ENCODE measurements at regions not wholly inside any gene's neighbourhood (a gene's known extent, or its start where the extent isn't known, plus 50 kb on each side); places are given as distances from the start of the nearest gene placed in this dataset.

- H3K27me3 ChIP-seq (ENCODE audit: insufficient read depth, low read depth) = peaks cover 3% of the 10 kb centered on the region; the same call in 1 of the 2 replicates
- no peak overlapping the region for H2AFZ ChIP-seq
- H3K27ac ChIP-seq = no peak overlapping the region
- CTCF ChIA-PET = no interaction called here
- no peak for DNase-seq
- H3K36me3 ChIP-seq (ENCODE audit: low read depth) = no peaks in the 10 kb centered on the region
- TF ChIP-seq EZH2 (IDR thresholded peaks at IDR 0.05; ENCODE audit: low read depth) (no peak), CTCF (conservative IDR thresholded peaks at IDR 0.05) (no peak)
- no peak overlapping the region for H3K4me3 ChIP-seq
- H4K20me1 ChIP-seq (ENCODE audit: insufficient read depth) = no peaks in the 10 kb centered on the region
- no peak overlapping the region for H3K4me2 ChIP-seq
- H3K9me2 ChIP-seq (ENCODE audit: insufficient read depth) = no peaks in the 10 kb centered on the region
- no peaks in the 10 kb centered on the region for H3K79me2 ChIP-seq (ENCODE audit: low read depth)
- no peaks in the 10 kb centered on the region for H3K9me3 ChIP-seq (ENCODE audit: insufficient read depth, low read depth)
- intact Hi-C loops (cut with micrococcal nuclease; ENCODE audit: unreplicated experiment) = no loop called here
- BruUV-seq (replicated peaks) = no TSS peak
- POLR2A ChIA-PET (ENCODE audit: unreplicated experiment) = no interaction called here
- no peaks in the 10 kb centered on the region for H3F3A ChIP-seq (ENCODE audit: insufficient read depth, low read depth)
- H3K4me1 ChIP-seq (replicated peaks; ENCODE audit: insufficient read depth) = no peaks in the 10 kb centered on the region
Measured at GRCh38 chr6:135117413-135117968, 62.9 kb upstream of the HBS1L start.

- Histone ChIP-seq H3K9me2 (ENCODE audit: insufficient read depth) (no peaks in the 10 kb centered on the region), H3K4me2 (no peak overlapping the region), H4K20me1 (ENCODE audit: insufficient read depth) (no peaks in the 10 kb centered on the region), H3K9me3 (ENCODE audit: insufficient read depth, low read depth) (no peaks in the 10 kb centered on the region), H3K27me3 (ENCODE audit: insufficient read depth, low read depth) (peaks cover 3% of the 10 kb centered on the region; the same call in 1 of the 2 replicates), H3F3A (ENCODE audit: insufficient read depth, low read depth) (no peaks in the 10 kb centered on the region), H3K4me3 (no peak overlapping the region), H3K36me3 (ENCODE audit: low read depth) (no peaks in the 10 kb centered on the region), H2AFZ (no peak overlapping the region), H3K79me2 (ENCODE audit: low read depth) (no peaks in the 10 kb centered on the region), H3K27ac (no peak overlapping the region), H3K4me1 (replicated peaks; ENCODE audit: insufficient read depth) (no peaks in the 10 kb centered on the region)
- ChIA-PET CTCF (no interaction called here), POLR2A (ENCODE audit: unreplicated experiment) (no interaction called here)
- intact Hi-C loops (cut with micrococcal nuclease; ENCODE audit: unreplicated experiment) = no loop called here
- no peak for TF ChIP-seq CTCF (conservative IDR thresholded peaks at IDR 0.05)
- TF ChIP-seq EZH2 (IDR thresholded peaks at IDR 0.05; ENCODE audit: low read depth) = no peak
- no peak for DNase-seq
- no TSS peak for BruUV-seq (replicated peaks)
Measured at GRCh38 chr6:135116571-135116970, 61.9 kb upstream of the HBS1L start.

GRCh38 chr6:135115834-135116233 lies 61.2 kb upstream of the HBS1L start:
- no peaks in the 10 kb centered on the region for H3K9me2 ChIP-seq (ENCODE audit: insufficient read depth)
- no peak overlapping the region for H3K27ac ChIP-seq
- CTCF ChIA-PET = no interaction called here
- H3K4me1 ChIP-seq (replicated peaks; ENCODE audit: insufficient read depth) = no peaks in the 10 kb centered on the region
- DNase-seq = no peak
- H3K4me2 ChIP-seq = no peak overlapping the region
- H3F3A ChIP-seq (ENCODE audit: insufficient read depth, low read depth) = no peaks in the 10 kb centered on the region
- POLR2A ChIA-PET (ENCODE audit: unreplicated experiment) = no interaction called here
- TF ChIP-seq EZH2 (IDR thresholded peaks at IDR 0.05; ENCODE audit: low read depth) = no peak
- no TSS peak for BruUV-seq (replicated peaks)
- no peak overlapping the region for H2AFZ ChIP-seq
- H3K9me3 ChIP-seq (ENCODE audit: insufficient read depth, low read depth) = no peaks in the 10 kb centered on the region
- no peaks in the 10 kb centered on the region for H3K79me2 ChIP-seq (ENCODE audit: low read depth)
- intact Hi-C loops (cut with micrococcal nuclease; ENCODE audit: unreplicated experiment) = no loop called here
- H3K4me3 ChIP-seq = no peak overlapping the region
- H4K20me1 ChIP-seq (ENCODE audit: insufficient read depth) = no peaks in the 10 kb centered on the region
- H3K27me3 ChIP-seq (ENCODE audit: insufficient read depth, low read depth) = peaks cover 3% of the 10 kb centered on the region; the same call in 1 of the 2 replicates
- no peaks in the 10 kb centered on the region for H3K36me3 ChIP-seq (ENCODE audit: low read depth)

- Histone ChIP-seq H3K27me3 (ENCODE audit: insufficient read depth, low read depth) (peaks cover 3% of the 10 kb centered on the region; the same call in 1 of the 2 replicates), H3K4me2 (no peak overlapping the region), H3K79me2 (ENCODE audit: low read depth) (no peaks in the 10 kb centered on the region), H3K4me3 (no peak overlapping the region), H3K36me3 (ENCODE audit: low read depth) (no peaks in the 10 kb centered on the region), H3K27ac (no peak overlapping the region), H3K4me1 (replicated peaks; ENCODE audit: insufficient read depth) (no peaks in the 10 kb centered on the region), H4K20me1 (ENCODE audit: insufficient read depth) (no peaks in the 10 kb centered on the region), H3K9me2 (ENCODE audit: insufficient read depth) (no peaks in the 10 kb centered on the region), H3F3A (ENCODE audit: insufficient read depth, low read depth) (no peaks in the 10 kb centered on the region), H2AFZ (no peak overlapping the region), H3K9me3 (ENCODE audit: insufficient read depth, low read depth) (no peaks in the 10 kb centered on the region)
- TF ChIP-seq CTCF (conservative IDR thresholded peaks at IDR 0.05) (no peak), EZH2 (IDR thresholded peaks at IDR 0.05; ENCODE audit: low read depth) (no peak)
- intact Hi-C loops (cut with micrococcal nuclease; ENCODE audit: unreplicated experiment) = no loop called here
- ChIA-PET CTCF (no interaction called here), POLR2A (ENCODE audit: unreplicated experiment) (no interaction called here)
- no peak for DNase-seq
- BruUV-seq (replicated peaks) = no TSS peak
Measured at GRCh38 chr6:135115411-135115810, 60.8 kb upstream of the HBS1L start.

Data from PC-9 (cell line).